GM12864 (cell line): ENCODE measurements at regions not wholly inside any gene's neighbourhood (a gene's known extent, or its start where the extent isn't known, plus 50 kb on each side); places are given as distances from the start of the nearest gene placed in this dataset.

Experiments
- DNase-seq: peaks from one replicate; pipeline ENCODE4 v3.0.0-alpha.2; 2011; ENCODE audit warnings: low read depth
- H3K4me3 ChIP-seq: 2 replicates; pipeline ENCODE4 v1.5.1; 2011; ENCODE audit warnings: mild to moderate bottlenecking, low read depth, low read length, control low read depth
- TF ChIP-seq, protein P1 (sequence below): IDR thresholded peaks from 2 replicates; pipeline ENCODE4 v1.5.1; 2011; ENCODE audit warnings: low read depth, mild to moderate bottlenecking, moderate library complexity, low read length, control low read depth, inconsistent platforms; ENCODE audit errors: missing control alignments

DNA sequence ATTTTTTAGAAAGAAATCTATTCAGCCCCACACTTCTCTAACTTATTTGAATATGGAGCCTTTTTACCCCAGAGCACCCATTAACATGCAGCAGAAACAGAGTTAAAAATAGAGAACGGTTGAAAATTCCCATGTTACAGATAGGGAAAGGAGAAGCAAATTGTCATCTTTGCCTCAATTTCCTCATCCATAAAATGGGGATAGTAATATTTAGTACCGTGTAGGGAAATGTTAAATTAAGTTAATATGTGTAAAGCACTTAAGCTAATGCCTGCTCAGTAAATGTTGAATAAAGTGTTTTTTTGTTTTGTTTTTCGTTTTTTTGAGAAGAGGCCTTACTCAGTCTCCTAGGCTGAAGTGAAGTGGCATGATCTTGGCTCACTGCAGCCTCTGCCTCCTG, 50.3 kb downstream of the NAV1 start:
- no peak overlapping the region for H3K4me3 ChIP-seq
- TF ChIP-seq, protein P1, sequence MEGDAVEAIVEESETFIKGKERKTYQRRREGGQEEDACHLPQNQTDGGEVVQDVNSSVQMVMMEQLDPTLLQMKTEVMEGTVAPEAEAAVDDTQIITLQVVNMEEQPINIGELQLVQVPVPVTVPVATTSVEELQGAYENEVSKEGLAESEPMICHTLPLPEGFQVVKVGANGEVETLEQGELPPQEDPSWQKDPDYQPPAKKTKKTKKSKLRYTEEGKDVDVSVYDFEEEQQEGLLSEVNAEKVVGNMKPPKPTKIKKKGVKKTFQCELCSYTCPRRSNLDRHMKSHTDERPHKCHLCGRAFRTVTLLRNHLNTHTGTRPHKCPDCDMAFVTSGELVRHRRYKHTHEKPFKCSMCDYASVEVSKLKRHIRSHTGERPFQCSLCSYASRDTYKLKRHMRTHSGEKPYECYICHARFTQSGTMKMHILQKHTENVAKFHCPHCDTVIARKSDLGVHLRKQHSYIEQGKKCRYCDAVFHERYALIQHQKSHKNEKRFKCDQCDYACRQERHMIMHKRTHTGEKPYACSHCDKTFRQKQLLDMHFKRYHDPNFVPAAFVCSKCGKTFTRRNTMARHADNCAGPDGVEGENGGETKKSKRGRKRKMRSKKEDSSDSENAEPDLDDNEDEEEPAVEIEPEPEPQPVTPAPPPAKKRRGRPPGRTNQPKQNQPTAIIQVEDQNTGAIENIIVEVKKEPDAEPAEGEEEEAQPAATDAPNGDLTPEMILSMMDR, result no peak
- DNase-seq, result no peak

DNA sequence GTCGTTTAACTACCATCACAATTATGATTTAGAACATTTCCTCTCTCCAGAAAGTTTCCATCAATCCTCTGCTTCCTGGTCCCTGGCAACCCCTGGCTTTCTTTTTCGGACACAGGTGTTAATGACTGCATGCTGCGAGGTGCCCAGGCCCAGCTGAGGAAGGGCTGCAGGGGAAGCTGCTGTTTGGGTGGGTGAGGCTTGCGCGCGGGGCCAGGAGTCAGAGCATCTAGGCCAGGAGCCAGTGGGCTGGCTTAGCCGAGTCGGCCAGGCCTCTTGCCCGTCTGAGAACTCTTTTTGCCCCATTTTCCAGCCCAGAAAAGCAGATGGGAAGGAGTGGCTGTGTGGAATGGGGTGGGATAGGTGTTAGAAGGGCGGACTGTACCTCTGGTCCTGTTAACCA, 51.5 kb downstream of the NAV1 start:
- H3K4me3 ChIP-seq, result no peak overlapping the region
- TF ChIP-seq, protein P1, result no peak
- DNase-seq, result no peak

DNA sequence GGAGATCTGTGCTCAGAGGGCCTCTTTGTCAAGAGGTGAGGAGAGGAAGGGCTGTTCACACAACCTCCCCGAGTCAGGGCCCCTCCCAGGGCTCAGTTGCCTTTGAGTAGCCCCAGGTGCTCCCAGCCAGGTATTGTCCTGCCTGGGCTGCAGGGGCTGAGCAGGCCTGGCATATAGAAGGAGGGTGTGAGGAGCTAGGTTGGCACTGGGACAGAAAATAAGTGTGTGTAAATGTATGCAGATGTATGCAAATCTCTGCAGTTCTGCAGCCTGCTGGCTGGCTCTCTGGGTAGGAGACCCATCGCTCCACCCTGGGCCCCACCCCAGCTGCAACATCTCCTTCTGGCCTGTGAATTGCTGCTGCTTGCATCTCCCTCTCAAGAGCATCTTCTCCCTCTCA, 52.4 kb downstream of the NAV1 start:
- no peak overlapping the region for H3K4me3 ChIP-seq
- DNase-seq, result no peak
- TF ChIP-seq, protein P1, result no peak

GRCh38 chr1:201591981-201592380, 53.1 kb downstream of the NAV1 start:
- no peak overlapping the region for H3K4me3 ChIP-seq
- TF ChIP-seq, protein P1, result no peak
- DNase-seq, result no peak

DNA sequence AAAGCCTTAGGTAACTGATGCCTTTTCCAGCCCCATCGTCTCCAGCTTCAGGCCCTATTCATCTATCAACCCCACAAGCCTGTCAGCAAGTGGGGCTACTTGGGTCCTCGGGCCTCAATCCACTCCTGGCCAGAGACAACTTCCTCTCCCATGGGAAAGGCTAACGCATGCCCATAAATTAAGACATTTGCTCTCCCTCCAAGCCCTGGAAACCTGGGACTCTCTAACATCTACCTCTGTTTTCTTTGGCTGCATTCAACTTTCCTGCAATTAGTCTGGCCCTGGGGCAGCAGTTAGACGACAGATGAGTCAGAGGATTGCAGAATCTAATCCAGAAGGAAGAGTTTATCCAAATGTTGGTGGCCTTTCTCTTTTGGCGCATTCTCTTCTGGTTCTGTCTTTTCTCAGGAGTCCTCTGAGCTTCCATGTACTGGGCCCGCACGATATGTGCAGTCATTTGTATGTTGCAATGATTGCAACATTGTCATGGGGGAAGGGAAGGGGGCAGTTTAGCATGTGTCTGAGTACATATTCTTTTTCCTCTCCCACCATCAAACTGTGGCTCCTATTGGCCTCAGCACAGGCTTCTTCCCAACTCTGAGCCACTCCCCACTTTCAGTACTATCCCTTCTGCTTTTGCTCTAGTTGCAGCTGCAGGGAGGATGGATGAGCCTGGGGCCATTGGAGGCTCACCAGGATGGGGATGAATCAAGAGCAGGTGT, 54.4 kb downstream of the NAV1 start:
- TF ChIP-seq, protein P1, result no peak
- DNase-seq, result no peak
- no peak overlapping the region for H3K4me3 ChIP-seq

DNA sequence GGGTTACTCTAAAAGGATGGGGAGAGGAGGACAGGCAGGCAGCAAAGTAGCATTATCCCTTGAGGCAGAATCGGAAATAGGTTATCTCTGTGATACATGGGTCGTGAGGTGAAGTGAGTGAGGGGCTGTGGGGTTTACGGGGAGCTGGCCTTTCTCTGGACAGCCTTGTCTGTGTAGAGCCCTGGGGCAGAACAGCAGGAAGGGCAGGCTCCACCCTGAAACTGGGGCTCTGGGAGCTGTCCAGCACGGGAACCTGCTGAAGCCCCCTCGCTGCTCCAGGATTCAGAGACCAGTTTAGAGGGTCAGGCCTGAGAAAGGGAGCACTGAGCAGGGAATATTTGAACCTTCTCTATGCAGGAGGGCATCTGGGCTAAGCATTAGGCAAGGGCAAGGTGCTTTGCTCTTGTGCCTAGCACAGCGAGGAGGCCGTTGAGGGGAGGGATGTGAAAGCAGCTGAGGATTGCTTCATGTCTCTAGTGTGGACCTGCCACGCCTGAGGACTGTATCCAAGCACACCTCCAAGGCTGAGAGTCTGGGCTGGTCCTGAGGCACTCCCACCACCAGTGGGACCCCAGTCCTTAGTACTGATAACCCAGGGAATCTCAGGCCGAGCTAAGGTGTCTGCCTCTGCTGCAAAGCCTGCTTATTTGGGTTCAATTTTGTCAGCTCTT, 55.8 kb downstream of the NAV1 start:
- H3K4me3 ChIP-seq, result no peak overlapping the region
- no peak for DNase-seq
- TF ChIP-seq, protein P1, result no peak

GRCh38 chr1:201595381-201595780, 56.5 kb downstream of the NAV1 start:
- no peak for DNase-seq
- H3K4me3 ChIP-seq, result no peak overlapping the region
- TF ChIP-seq, protein P1, result no peak
